ENCODE measurements at regions not wholly inside any gene's neighbourhood (a gene's known extent, or its start where the extent isn't known, plus 50 kb on each side); places are given as distances from the start of the nearest gene placed in this dataset.
"Not testable (repeated sequence)": the region's sequence is repeated elsewhere in the genome, so short reads cannot be mapped to it uniquely, and the experiment has no call there.

DNA sequence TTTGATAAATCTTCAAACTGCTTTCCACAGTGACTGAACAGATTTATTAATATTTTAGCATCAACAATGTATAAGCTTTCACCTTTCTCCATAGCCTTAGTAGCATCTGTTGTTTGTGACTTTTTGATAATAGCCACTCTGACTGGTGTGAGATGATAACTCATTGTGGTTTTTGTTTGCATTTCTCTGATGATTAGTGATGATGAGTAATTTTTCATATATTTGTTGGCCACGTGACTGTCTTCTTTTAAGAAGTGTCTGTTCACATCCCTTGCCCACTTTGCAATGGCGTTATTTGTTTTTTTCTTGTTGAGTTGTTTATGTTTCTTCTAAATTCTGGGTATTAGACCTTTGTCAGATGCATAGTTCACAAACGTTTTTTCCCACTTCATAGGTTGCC, 952.9 kb downstream of the TRIB2 start:
- H3K36me3 ChIP-seq (ENCODE audit: insufficient read depth, low read length), result no peaks in the 10 kb centered on the region
- intact Hi-C loops (cut with micrococcal nuclease; ENCODE audit: unreplicated experiment), result no loop called here
- TF ChIP-seq, protein P1, sequence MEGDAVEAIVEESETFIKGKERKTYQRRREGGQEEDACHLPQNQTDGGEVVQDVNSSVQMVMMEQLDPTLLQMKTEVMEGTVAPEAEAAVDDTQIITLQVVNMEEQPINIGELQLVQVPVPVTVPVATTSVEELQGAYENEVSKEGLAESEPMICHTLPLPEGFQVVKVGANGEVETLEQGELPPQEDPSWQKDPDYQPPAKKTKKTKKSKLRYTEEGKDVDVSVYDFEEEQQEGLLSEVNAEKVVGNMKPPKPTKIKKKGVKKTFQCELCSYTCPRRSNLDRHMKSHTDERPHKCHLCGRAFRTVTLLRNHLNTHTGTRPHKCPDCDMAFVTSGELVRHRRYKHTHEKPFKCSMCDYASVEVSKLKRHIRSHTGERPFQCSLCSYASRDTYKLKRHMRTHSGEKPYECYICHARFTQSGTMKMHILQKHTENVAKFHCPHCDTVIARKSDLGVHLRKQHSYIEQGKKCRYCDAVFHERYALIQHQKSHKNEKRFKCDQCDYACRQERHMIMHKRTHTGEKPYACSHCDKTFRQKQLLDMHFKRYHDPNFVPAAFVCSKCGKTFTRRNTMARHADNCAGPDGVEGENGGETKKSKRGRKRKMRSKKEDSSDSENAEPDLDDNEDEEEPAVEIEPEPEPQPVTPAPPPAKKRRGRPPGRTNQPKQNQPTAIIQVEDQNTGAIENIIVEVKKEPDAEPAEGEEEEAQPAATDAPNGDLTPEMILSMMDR (conservative IDR thresholded peaks at IDR 0.05; ENCODE audit: low read length), result no peak
- TF ChIP-seq EZH2phosphoT487 (IDR thresholded peaks at IDR 0.05; ENCODE audit: borderline replicate concordance, low read depth, low read length), result no peak

DNA sequence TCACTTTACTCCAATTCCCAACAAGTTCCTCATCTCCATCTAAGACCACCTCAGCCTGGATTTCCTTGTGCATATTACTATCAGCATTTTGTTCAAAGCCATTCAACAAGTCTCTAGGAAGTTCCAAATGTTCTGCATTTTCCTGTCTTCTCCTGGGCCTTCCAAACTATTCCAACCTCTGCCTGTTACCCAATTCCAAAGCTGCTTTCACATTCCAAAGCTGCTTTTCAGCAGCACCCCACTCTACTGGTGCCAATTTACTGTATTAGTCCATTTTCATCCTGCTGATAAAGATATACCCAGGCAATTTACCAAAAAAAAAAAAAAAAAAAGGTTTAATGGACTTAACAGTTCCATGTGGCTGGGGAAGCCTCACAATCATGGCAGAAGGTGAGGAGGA, 957.1 kb downstream of the TRIB2 start:
- CTCF ChIA-PET (ENCODE audit: unreplicated experiment), result not testable (repeated sequence)

More for the DNA sequence above, 952.9 kb downstream of the TRIB2 start:
- H4K20me1 ChIP-seq (ENCODE audit: insufficient read depth, low read length), result no peaks in the 10 kb centered on the region
- H3K4me3 ChIP-seq (ENCODE audit: low read depth, low read length, poor library complexity, severe bottlenecking), result no peak overlapping the region
- no peaks in the 10 kb centered on the region for H3K79me2 ChIP-seq (ENCODE audit: insufficient read depth, low read depth, low read length)
- no peak overlapping the region for H3K27ac ChIP-seq (ENCODE audit: low read depth, low read length, poor library complexity, severe bottlenecking)
- no peak overlapping the region for H2AFZ ChIP-seq (ENCODE audit: low read length)
- no peaks in the 10 kb centered on the region for H3K9me2 ChIP-seq (ENCODE audit: insufficient read depth, low read length)
- BruUV-seq (replicated peaks), result no TSS peak
- no peaks in the 10 kb centered on the region for H3K4me1 ChIP-seq (ENCODE audit: insufficient read depth, low read length, poor library complexity, severe bottlenecking)
- POLR2A ChIA-PET, result no interaction called here
- CTCF ChIA-PET (ENCODE audit: unreplicated experiment), result no interaction called here
- H3K4me2 ChIP-seq (ENCODE audit: low read length), result no peak overlapping the region
- no peaks in the 10 kb centered on the region for H3K9me3 ChIP-seq (ENCODE audit: low read length)
- no peak for DNase-seq (ENCODE audit: low spot score)

DNA sequence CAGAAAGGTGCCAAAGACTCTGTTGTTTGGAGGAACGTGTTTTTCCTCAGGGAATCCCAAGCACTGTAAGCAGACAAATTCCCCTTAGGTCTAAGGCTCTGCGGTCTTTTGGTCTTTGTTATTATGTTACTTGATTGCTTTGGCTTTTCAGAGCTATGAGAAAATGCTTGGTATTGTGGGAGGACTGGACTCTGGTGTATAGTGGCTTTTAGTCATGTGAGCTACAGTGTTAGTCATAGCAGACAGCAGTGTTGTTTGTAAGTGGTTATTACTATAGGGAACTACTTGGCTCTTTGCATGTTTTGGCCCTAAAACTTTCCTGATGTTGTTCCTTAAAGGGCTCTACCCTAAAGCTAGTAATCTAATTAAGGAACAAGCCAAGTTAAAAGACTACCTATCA, 956.2 kb upstream of the LRATD1 start:
- POLR2A ChIA-PET, result no interaction called here
- no peak for TF ChIP-seq EZH2phosphoT487 (IDR thresholded peaks at IDR 0.05; ENCODE audit: borderline replicate concordance, low read depth, low read length)
- TF ChIP-seq, protein P1 (conservative IDR thresholded peaks at IDR 0.05; ENCODE audit: low read length), result no peak
- Histone ChIP-seq H3K4me1 (ENCODE audit: insufficient read depth, low read length, poor library complexity, severe bottlenecking) (no peaks in the 10 kb centered on the region), H2AFZ (ENCODE audit: low read length) (no peak overlapping the region), H3K4me2 (ENCODE audit: low read length) (no peak overlapping the region), H3K9me3 (ENCODE audit: low read length) (no peaks in the 10 kb centered on the region), H3K9me2 (ENCODE audit: insufficient read depth, low read length) (no peaks in the 10 kb centered on the region; the same call in 1 of the 2 replicates), H3K4me3 (ENCODE audit: low read depth, low read length, poor library complexity, severe bottlenecking) (no peak overlapping the region), H3K36me3 (ENCODE audit: insufficient read depth, low read length) (no peaks in the 10 kb centered on the region), H3K79me2 (ENCODE audit: insufficient read depth, low read depth, low read length) (no peaks in the 10 kb centered on the region), H3K27ac (ENCODE audit: low read depth, low read length, poor library complexity, severe bottlenecking) (no peak overlapping the region), H4K20me1 (ENCODE audit: insufficient read depth, low read length) (no peaks in the 10 kb centered on the region)
- no TSS peak for BruUV-seq (replicated peaks)
- intact Hi-C loops (cut with micrococcal nuclease; ENCODE audit: unreplicated experiment), result no loop called here
- DNase-seq (ENCODE audit: low spot score), result no peak
- CTCF ChIA-PET (ENCODE audit: unreplicated experiment), result no interaction called here

More for the DNA sequence above, 957.1 kb downstream of the TRIB2 start:
- H3K4me3 ChIP-seq (ENCODE audit: low read depth, low read length, poor library complexity, severe bottlenecking); DNase-seq (ENCODE audit: low spot score); H3K36me3 ChIP-seq (ENCODE audit: insufficient read depth, low read length); BruUV-seq (replicated peaks); H3K9me2 ChIP-seq (ENCODE audit: insufficient read depth, low read length); H3K27ac ChIP-seq (ENCODE audit: low read depth, low read length, poor library complexity, severe bottlenecking); H2AFZ ChIP-seq (ENCODE audit: low read length); H3K79me2 ChIP-seq (ENCODE audit: insufficient read depth, low read depth, low read length); H3K4me2 ChIP-seq (ENCODE audit: low read length); POLR2A ChIA-PET; H4K20me1 ChIP-seq (ENCODE audit: insufficient read depth, low read length); intact Hi-C loops (cut with micrococcal nuclease; ENCODE audit: unreplicated experiment); H3K9me3 ChIP-seq (ENCODE audit: low read length); H3K4me1 ChIP-seq (ENCODE audit: insufficient read depth, low read length, poor library complexity, severe bottlenecking): not testable (repeated sequence)
